ENCODE measurements at regions not wholly inside any gene's neighbourhood (a gene's known extent, or its start where the extent isn't known, plus 50 kb on each side); places are given as distances from the start of the nearest gene placed in this dataset.

DNA sequence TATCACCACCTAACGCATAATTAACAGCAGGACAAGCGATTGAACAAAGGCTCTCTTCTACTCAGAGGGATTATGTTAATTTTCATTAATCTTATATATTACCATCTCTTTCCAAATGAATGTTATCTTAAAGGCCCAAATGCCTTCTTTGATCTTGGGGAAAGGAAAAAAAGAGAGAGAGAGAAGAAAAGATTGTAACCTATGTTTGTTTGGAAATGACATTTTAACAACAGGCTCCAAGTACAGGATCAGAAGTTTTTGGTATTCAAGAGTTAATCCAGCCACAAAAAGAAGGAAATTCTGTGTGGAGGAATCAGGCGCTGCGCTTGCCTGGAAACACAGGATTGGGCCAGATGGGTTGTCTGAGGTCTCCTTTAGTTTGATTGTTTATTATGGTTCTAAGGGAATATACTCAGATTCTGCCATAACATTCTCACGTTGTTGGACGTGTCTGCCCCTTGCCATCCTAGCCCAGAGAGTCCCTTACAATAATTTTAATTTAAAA lies 100.7 kb upstream of the STX18 start:
- CTCF ChIA-PET = no interaction called here
- intact Hi-C loops (cut with micrococcal nuclease; ENCODE audit: unreplicated experiment) = no loop called here
- no peak for DNase-seq
- TF ChIP-seq, protein P1, sequence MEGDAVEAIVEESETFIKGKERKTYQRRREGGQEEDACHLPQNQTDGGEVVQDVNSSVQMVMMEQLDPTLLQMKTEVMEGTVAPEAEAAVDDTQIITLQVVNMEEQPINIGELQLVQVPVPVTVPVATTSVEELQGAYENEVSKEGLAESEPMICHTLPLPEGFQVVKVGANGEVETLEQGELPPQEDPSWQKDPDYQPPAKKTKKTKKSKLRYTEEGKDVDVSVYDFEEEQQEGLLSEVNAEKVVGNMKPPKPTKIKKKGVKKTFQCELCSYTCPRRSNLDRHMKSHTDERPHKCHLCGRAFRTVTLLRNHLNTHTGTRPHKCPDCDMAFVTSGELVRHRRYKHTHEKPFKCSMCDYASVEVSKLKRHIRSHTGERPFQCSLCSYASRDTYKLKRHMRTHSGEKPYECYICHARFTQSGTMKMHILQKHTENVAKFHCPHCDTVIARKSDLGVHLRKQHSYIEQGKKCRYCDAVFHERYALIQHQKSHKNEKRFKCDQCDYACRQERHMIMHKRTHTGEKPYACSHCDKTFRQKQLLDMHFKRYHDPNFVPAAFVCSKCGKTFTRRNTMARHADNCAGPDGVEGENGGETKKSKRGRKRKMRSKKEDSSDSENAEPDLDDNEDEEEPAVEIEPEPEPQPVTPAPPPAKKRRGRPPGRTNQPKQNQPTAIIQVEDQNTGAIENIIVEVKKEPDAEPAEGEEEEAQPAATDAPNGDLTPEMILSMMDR (IDR thresholded peaks at IDR 0.05; ENCODE audit: unreplicated experiment) = no peak
- no peaks in the 10 kb centered on the region for H3K27me3 Mint-ChIP-seq (ENCODE audit: unreplicated experiment)
- H3K36me3 Mint-ChIP-seq (ENCODE audit: insufficient read depth, unreplicated experiment) = no peaks in the 10 kb centered on the region
- no TSS peak for BruUV-seq (replicated peaks)
- no peaks in the 10 kb centered on the region for H3K4me1 Mint-ChIP-seq (ENCODE audit: low read depth, unreplicated experiment)
- no peaks in the 10 kb centered on the region for H3K9me3 Mint-ChIP-seq (ENCODE audit: low read depth, unreplicated experiment)
- H3K27ac Mint-ChIP-seq (ENCODE audit: unreplicated experiment) = no peak overlapping the region
- no peak overlapping the region for H3K4me3 Mint-ChIP-seq (ENCODE audit: low read depth, unreplicated experiment)

DNA sequence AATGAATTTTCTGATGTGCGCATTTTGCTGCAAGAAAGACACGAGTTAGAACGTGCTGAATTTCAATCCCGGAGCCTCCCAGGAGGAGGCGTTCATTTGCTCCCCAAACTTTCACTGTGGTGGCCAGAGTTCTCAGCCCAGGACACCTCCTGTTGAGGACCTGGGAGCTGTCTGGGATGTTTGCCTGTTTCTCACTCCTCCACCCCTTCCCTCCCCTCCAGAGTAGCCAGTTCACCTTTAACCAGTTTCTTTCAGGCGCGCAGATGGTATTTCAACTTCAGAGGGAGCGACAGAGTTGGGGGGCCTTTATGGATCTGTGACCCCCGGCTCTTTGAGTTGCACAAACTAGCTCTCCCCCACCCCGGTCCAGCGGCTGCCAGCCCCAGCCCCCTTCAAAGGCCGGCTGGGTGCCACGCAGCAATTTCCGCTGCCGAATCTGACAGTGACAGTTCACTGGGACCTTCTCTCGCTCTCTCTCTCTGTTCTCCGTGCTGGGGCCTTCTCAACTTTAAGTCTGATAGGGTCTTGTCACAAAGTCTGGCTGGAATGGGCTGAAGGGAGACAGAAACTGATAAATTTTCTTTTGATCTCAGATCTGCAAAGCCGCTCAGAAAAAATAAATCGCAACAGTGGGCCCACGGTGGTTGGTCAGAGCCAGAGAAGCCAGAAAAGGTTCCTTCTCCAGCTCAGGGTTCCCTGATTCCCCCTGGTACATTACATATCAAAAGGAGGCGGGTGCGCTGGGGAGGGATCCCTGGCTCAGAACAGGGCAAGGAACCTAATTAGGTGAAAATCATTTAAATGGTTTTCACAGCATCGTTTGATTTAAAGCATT lies 100.0 kb upstream of the STX18 start:
- no peak for DNase-seq
- Mint-ChIP-seq H3K4me3 (ENCODE audit: low read depth, unreplicated experiment) (no peak overlapping the region), H3K9me3 (ENCODE audit: low read depth, unreplicated experiment) (no peaks in the 10 kb centered on the region), H3K36me3 (ENCODE audit: insufficient read depth, unreplicated experiment) (no peaks in the 10 kb centered on the region), H3K27me3 (ENCODE audit: unreplicated experiment) (no peaks in the 10 kb centered on the region), H3K27ac (ENCODE audit: unreplicated experiment) (no peak overlapping the region), H3K4me1 (ENCODE audit: low read depth, unreplicated experiment) (no peaks in the 10 kb centered on the region)
- intact Hi-C loops (cut with micrococcal nuclease; ENCODE audit: unreplicated experiment) = no loop called here
- CTCF ChIA-PET = no interaction called here
- TF ChIP-seq, protein P1 (IDR thresholded peaks at IDR 0.05; ENCODE audit: unreplicated experiment) = no peak
- no TSS peak for BruUV-seq (replicated peaks)

DNA sequence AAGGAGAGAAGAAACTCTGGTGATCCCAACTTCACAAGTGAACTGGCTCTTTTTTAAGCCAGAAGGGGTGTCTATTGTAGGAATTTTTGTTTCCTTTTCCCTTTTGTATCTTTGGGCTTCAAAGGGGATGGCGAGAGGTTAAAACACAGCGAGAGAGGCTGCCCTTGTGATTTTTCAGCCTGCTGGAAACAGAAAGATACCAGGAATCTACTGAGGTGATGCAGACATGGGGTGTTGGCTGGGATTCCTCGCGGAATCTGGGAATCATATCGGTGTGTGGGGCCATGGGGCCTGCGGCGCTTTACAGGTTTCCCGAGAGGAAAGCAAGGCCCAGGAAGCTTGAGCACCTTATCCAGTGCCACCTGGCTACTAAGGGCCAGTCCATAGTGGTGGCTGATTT lies 99.4 kb upstream of the STX18 start:
- Mint-ChIP-seq H3K27ac (ENCODE audit: unreplicated experiment) (no peak overlapping the region), H3K4me3 (ENCODE audit: low read depth, unreplicated experiment) (no peak overlapping the region), H3K27me3 (ENCODE audit: unreplicated experiment) (no peaks in the 10 kb centered on the region), H3K4me1 (ENCODE audit: low read depth, unreplicated experiment) (no peaks in the 10 kb centered on the region), H3K36me3 (ENCODE audit: insufficient read depth, unreplicated experiment) (no peaks in the 10 kb centered on the region), H3K9me3 (ENCODE audit: low read depth, unreplicated experiment) (no peaks in the 10 kb centered on the region)
- CTCF ChIA-PET = no interaction called here
- intact Hi-C loops (cut with micrococcal nuclease; ENCODE audit: unreplicated experiment) = no loop called here
- no TSS peak for BruUV-seq (replicated peaks)
- DNase-seq = no peak
- TF ChIP-seq, protein P1 (IDR thresholded peaks at IDR 0.05; ENCODE audit: unreplicated experiment) = no peak

DNA sequence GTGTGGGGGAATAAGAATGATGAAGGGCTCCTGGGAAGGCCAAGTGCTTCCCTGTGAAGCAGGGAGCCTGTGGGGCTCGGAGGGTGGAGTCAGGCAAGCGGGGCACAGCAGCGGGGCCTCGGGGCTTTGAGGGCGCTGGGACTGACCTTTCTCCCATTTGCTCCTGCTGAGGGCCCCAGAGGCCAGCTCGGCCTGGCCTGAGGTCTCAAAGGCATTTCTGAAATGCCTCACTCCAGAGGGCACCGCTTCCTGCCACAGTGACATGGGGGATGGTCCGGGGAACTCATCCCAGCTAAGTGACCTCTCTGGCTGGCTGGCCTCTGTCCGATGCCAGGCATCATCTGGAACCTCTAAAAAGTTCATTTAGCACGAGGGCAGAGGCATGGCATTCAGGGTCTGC lies 98.8 kb upstream of the STX18 start:
- CTCF ChIA-PET = no interaction called here
- Mint-ChIP-seq H3K9me3 (ENCODE audit: low read depth, unreplicated experiment) (no peaks in the 10 kb centered on the region), H3K27me3 (ENCODE audit: unreplicated experiment) (no peaks in the 10 kb centered on the region), H3K4me3 (ENCODE audit: low read depth, unreplicated experiment) (no peak overlapping the region), H3K36me3 (ENCODE audit: insufficient read depth, unreplicated experiment) (no peaks in the 10 kb centered on the region), H3K27ac (ENCODE audit: unreplicated experiment) (no peak overlapping the region), H3K4me1 (ENCODE audit: low read depth, unreplicated experiment) (no peaks in the 10 kb centered on the region)
- intact Hi-C loops (cut with micrococcal nuclease; ENCODE audit: unreplicated experiment) = no loop called here
- no TSS peak for BruUV-seq (replicated peaks)
- DNase-seq = no peak
- TF ChIP-seq, protein P1 (IDR thresholded peaks at IDR 0.05; ENCODE audit: unreplicated experiment) = no peak
